HG03139 (cell line): ENCODE measurements at regions not wholly inside any gene's neighbourhood (a gene's known extent, or its start where the extent isn't known, plus 50 kb on each side); places are given as distances from the start of the nearest gene placed in this dataset.

Experiments
- ATAC-seq: cut with Tn5 transposase; IDR thresholded peaks from one replicate; pipeline ENCODE4 v1.9.1; 2021; ENCODE audit not compliant: unreplicated experiment

GRCh38 chr6:40912158-40912946, 126.7 kb downstream of the UNC5CL start:
- ATAC-seq, result peak; percentile 96

GRCh38 chr6:40910260-40910893, 128.6 kb downstream of the UNC5CL start:
- ATAC-seq, result no peak

GRCh38 chr6:40909811-40910210, 129.2 kb downstream of the UNC5CL start:
- no peak for ATAC-seq

GRCh38 chr6:40907198-40907701, 131.8 kb downstream of the UNC5CL start:
- ATAC-seq, result no peak

GRCh38 chr6:40906759-40907158, 132.3 kb downstream of the UNC5CL start:
- ATAC-seq, result no peak

- no peak for ATAC-seq
These were observed 134.3 kb downstream of the UNC5CL start for GRCh38 chr6:40904583-40905194.

GRCh38 chr6:40903456-40903855, 135.6 kb downstream of the UNC5CL start:
- ATAC-seq, result no peak

GRCh38 chr6:40901322-40902055, 137.5 kb downstream of the UNC5CL start:
- no peak for ATAC-seq

GRCh38 chr6:40900791-40901190, 138.2 kb downstream of the UNC5CL start:
- ATAC-seq, result no peak

GRCh38 chr6:40899684-40900155, 139.3 kb downstream of the UNC5CL start:
- ATAC-seq, result no peak

GRCh38 chr6:40898073-40898472, 140.9 kb downstream of the UNC5CL start:
- ATAC-seq, result no peak

GRCh38 chr6:40897390-40898003, 141.5 kb downstream of the UNC5CL start:
- ATAC-seq, result no peak

GRCh38 chr6:40896696-40897095, 142.3 kb downstream of the UNC5CL start:
- no peak for ATAC-seq

- no peak for ATAC-seq
These were observed 143.8 kb downstream of the UNC5CL start for GRCh38 chr6:40894962-40895799.

- no peak for ATAC-seq
These were observed 146.0 kb downstream of the UNC5CL start for GRCh38 chr6:40893021-40893420.

GRCh38 chr6:40892223-40892622, 146.8 kb downstream of the UNC5CL start:
- no peak for ATAC-seq

- ATAC-seq, result no peak
These were observed 147.3 kb downstream of the UNC5CL start for GRCh38 chr6:40891686-40892085.

- ATAC-seq, result no peak
These were observed 147.9 kb downstream of the UNC5CL start for GRCh38 chr6:40891131-40891530.

- ATAC-seq, result no peak
These were observed 149.7 kb downstream of the UNC5CL start for GRCh38 chr6:40889137-40889832.
